ENCODE measurements at regions not wholly inside any gene's neighbourhood (a gene's known extent, or its start where the extent isn't known, plus 50 kb on each side); places are given as distances from the start of the nearest gene placed in this dataset.

- DNase-seq (ENCODE audit: low read depth in 1 of 2, low spot score in 1 of 2): no peak
- TF ChIP-seq JUND (IDR thresholded peaks at IDR 0.05; ENCODE audit: low read depth): no peak
- in situ Hi-C loops (cut with HindIII; ENCODE audit: low pct_unique_long_range_greater_than_20kb, low sequenced_read_pairs): no loop called here
These were observed 478.8 kb upstream of the MAGEB18 start for GRCh38 chrX:25659317-25659716.

GRCh38 chrX:25663701-25664100, 474.4 kb upstream of the MAGEB18 start:
- no peak for DNase-seq (ENCODE audit: low read depth in 1 of 2, low spot score in 1 of 2)
- in situ Hi-C loops (cut with HindIII; ENCODE audit: low pct_unique_long_range_greater_than_20kb, low sequenced_read_pairs): no loop called here
- no peak for TF ChIP-seq JUND (IDR thresholded peaks at IDR 0.05; ENCODE audit: low read depth)

DNA sequence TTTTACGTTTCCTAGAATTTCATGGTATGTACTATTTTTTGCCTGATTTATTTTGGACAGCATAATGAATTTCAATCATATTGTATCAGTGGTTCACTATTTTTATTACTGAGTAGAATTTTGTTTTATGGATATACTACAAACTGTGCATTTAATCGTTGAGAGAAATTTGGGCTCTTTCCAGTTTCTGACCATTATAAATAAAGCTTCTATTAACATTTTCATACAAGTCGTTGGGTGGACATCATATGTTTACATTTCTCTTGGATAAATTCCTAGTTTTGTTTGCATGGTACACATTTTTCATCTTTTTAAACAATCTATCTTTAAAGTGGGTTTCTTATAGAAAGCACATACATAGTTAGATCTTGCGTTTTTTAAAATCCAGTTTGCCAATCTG, 472.7 kb upstream of the MAGEB18 start:
- no peak for TF ChIP-seq JUND (IDR thresholded peaks at IDR 0.05; ENCODE audit: low read depth)
- no peak for DNase-seq (ENCODE audit: low read depth in 1 of 2, low spot score in 1 of 2)
- in situ Hi-C loops (cut with HindIII; ENCODE audit: low pct_unique_long_range_greater_than_20kb, low sequenced_read_pairs): no loop called here

DNA sequence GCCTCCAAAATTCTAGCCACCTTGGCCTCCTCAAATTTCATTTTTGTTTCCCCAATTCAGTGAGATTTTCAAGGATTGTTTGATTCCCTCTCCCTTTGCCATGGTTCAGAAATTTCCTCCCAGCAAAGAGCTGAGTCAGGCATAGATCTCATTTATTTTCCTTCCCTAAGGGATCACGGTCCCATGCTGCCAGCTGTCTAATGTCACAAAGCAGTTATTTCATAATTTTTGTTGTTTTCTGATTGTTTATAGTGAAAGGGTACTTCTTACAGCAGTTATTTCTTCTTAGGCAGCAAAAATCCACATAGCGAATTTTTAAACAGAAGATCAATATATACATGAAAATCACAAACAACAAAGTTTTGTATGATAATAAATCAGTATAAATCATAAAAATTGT, 470.5 kb upstream of the MAGEB18 start:
- TF ChIP-seq JUND (IDR thresholded peaks at IDR 0.05; ENCODE audit: low read depth): no peak
- no peak for DNase-seq (ENCODE audit: low read depth in 1 of 2, low spot score in 1 of 2)
- in situ Hi-C loops (cut with HindIII; ENCODE audit: low pct_unique_long_range_greater_than_20kb, low sequenced_read_pairs): no loop called here

DNA sequence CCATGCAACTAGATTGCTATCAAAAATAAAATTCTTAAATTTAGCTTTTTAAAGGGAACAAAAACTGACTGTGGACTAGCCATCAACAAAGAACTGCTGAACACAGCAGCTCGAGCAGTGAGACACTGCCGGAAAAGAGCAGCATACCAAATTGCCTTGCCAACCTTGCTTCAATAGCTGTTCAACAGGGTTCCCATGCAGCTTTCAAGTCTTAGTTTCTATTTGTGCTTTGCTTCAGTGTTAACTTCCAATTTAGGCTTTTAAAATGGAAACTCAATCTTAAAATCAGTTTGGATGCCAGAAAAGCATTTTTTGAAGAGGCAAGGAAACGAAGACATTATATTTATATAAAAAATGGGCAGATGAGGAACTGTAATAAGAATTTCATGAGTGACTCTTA, 463.4 kb upstream of the MAGEB18 start:
- in situ Hi-C loops (cut with HindIII; ENCODE audit: low pct_unique_long_range_greater_than_20kb, low sequenced_read_pairs): no loop called here
- no peak for TF ChIP-seq JUND (IDR thresholded peaks at IDR 0.05; ENCODE audit: low read depth)

GRCh38 chrX:25701876-25702275, 436.3 kb upstream of the MAGEB18 start:
- TF ChIP-seq JUND (IDR thresholded peaks at IDR 0.05; ENCODE audit: low read depth): no peak
- in situ Hi-C loops (cut with HindIII; ENCODE audit: low pct_unique_long_range_greater_than_20kb, low sequenced_read_pairs): no loop called here
- no peak for DNase-seq (ENCODE audit: low read depth in 1 of 2, low spot score in 1 of 2)

More for the DNA sequence above, 463.4 kb upstream of the MAGEB18 start:
- no peak for DNase-seq (ENCODE audit: low read depth in 1 of 2, low spot score in 1 of 2)

DNA sequence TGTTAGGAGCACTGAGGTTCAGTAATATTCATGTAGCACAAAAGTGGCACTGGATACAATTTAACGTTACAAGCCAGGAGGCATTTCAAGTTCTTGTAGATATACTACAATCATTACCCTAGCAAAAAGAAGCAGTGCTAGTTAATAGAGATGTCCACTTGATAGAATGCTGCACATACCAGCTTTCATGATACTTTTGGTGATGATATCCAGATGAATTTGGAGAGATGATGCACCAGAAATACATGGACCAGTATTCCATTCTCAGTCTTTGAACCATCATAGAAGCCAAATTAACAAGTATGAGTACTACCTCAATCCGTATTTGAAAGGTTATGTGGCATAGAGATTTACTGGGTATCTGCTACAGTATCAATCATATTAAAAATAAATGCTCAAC, 421.0 kb upstream of the MAGEB18 start:
- in situ Hi-C loops (cut with HindIII; ENCODE audit: low pct_unique_long_range_greater_than_20kb, low sequenced_read_pairs): no loop called here
- no peak for TF ChIP-seq JUND (IDR thresholded peaks at IDR 0.05; ENCODE audit: low read depth)
- DNase-seq (ENCODE audit: low read depth in 1 of 2, low spot score in 1 of 2): no peak

DNA sequence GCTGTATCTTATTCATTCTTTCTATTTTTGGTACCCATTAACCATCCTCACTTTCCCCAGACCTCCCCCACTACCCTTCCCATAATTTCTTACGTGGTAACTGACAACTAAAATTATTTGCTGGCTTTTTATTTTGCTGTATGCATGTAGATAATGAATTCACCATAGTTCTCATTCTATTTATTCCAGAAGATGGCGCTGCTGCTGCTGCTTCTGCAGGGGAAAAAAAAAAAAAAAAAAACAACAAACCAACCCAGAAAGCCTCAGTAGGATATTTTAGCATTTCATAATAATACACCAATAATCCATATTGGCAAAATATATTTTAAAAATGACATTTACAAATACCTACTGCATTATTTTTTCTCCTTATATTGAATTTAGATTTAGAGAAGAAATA, 416.6 kb upstream of the MAGEB18 start:
- DNase-seq (ENCODE audit: low read depth in 1 of 2, low spot score in 1 of 2): peak in 1 of 2 experiments; percentile 12
- in situ Hi-C loops (cut with HindIII; ENCODE audit: low pct_unique_long_range_greater_than_20kb, low sequenced_read_pairs): no loop called here
- no peak for TF ChIP-seq JUND (IDR thresholded peaks at IDR 0.05; ENCODE audit: low read depth)

GRCh38 chrX:25726539-25726938, 411.6 kb upstream of the MAGEB18 start:
- TF ChIP-seq JUND (IDR thresholded peaks at IDR 0.05; ENCODE audit: low read depth): no peak
- in situ Hi-C loops (cut with HindIII; ENCODE audit: low pct_unique_long_range_greater_than_20kb, low sequenced_read_pairs): no loop called here
- peak in 1 of 2 experiments; percentile 4 for DNase-seq (ENCODE audit: low read depth in 1 of 2, low spot score in 1 of 2)

- in situ Hi-C loops (cut with HindIII; ENCODE audit: low pct_unique_long_range_greater_than_20kb, low sequenced_read_pairs): no loop called here
- TF ChIP-seq JUND (IDR thresholded peaks at IDR 0.05; ENCODE audit: low read depth): no peak
- DNase-seq (ENCODE audit: low read depth in 1 of 2, low spot score in 1 of 2): no peak
These were observed 405.0 kb upstream of the MAGEB18 start for GRCh38 chrX:25733148-25733547.

- TF ChIP-seq JUND (IDR thresholded peaks at IDR 0.05; ENCODE audit: low read depth): no peak
- in situ Hi-C loops (cut with HindIII; ENCODE audit: low pct_unique_long_range_greater_than_20kb, low sequenced_read_pairs): no loop called here
- no peak for DNase-seq (ENCODE audit: low read depth in 1 of 2, low spot score in 1 of 2)
These were observed 400.6 kb upstream of the MAGEB18 start for GRCh38 chrX:25737540-25737939.

DNA sequence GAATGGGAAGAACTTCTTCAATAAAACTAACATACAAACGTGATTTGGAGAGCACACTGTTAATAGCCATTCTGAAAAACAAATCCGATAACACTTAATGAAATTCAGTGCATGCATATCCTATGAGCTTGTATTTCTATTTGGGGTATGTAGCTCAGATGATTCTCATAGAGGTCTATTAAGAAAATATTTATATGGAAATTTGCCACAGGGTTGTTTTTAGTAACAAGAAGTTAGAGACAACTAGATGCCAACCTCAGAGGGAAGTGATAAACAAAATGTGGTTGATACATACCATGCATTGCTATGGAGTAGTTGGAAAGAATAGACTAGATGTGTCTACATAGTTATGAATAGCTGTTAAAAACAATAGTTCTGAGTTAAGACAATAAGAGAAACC, 395.8 kb upstream of the MAGEB18 start:
- in situ Hi-C loops (cut with HindIII; ENCODE audit: low pct_unique_long_range_greater_than_20kb, low sequenced_read_pairs): no loop called here
- no peak for DNase-seq (ENCODE audit: low read depth in 1 of 2, low spot score in 1 of 2)
- no peak for TF ChIP-seq JUND (IDR thresholded peaks at IDR 0.05; ENCODE audit: low read depth)

GRCh38 chrX:25754399-25754798, 383.7 kb upstream of the MAGEB18 start:
- no peak for DNase-seq (ENCODE audit: low read depth in 1 of 2, low spot score in 1 of 2)
- TF ChIP-seq JUND (IDR thresholded peaks at IDR 0.05; ENCODE audit: low read depth): no peak
- in situ Hi-C loops (cut with HindIII; ENCODE audit: low pct_unique_long_range_greater_than_20kb, low sequenced_read_pairs): no loop called here

- TF ChIP-seq JUND (IDR thresholded peaks at IDR 0.05; ENCODE audit: low read depth): no peak
- no peak for DNase-seq (ENCODE audit: low read depth in 1 of 2, low spot score in 1 of 2)
- in situ Hi-C loops (cut with HindIII; ENCODE audit: low pct_unique_long_range_greater_than_20kb, low sequenced_read_pairs): no loop called here
These were observed 382.9 kb upstream of the MAGEB18 start for GRCh38 chrX:25755194-25755593.
